ENCODE measurements at regions not wholly inside any gene's neighbourhood (a gene's known extent, or its start where the extent isn't known, plus 50 kb on each side); places are given as distances from the start of the nearest gene placed in this dataset.

GRCh38 chr3:25284249-25284648 lies 143.8 kb upstream of the RARB start:
- no peak overlapping the region for H3K27ac Mint-ChIP-seq
- H4K20me1 ChIP-seq (replicated peaks; ENCODE audit: insufficient read depth) = no peaks in the 10 kb centered on the region
- H3K4me2 ChIP-seq = no peak overlapping the region
- H3K4me1 ChIP-seq (ENCODE audit: insufficient read depth) = peaks cover 12% of the 10 kb centered on the region
- no peak overlapping the region for H3K27ac ChIP-seq (ENCODE audit: low read depth)
- H3K79me2 ChIP-seq (replicated peaks; ENCODE audit: insufficient read depth) = no peaks in the 10 kb centered on the region
- H3K36me3 Mint-ChIP-seq (ENCODE audit: low read depth) = no peaks in the 10 kb centered on the region
- H3K4me3 ChIP-seq = no peak overlapping the region
- H3K4me3 Mint-ChIP-seq = no peak overlapping the region
- H3K27me3 ChIP-seq (ENCODE audit: insufficient read depth) = no peaks in the 10 kb centered on the region
- no peaks in the 10 kb centered on the region for H3K36me3 ChIP-seq (ENCODE audit: insufficient read depth)
- H2AFZ ChIP-seq = no peak overlapping the region
- no peak for TF ChIP-seq REST (IDR thresholded peaks at IDR 0.05; ENCODE audit: unreplicated experiment)
- TF ChIP-seq EZH2 (IDR thresholded peaks at IDR 0.05; ENCODE audit: low read depth, unreplicated experiment) = no peak
- no peak for TF ChIP-seq STAT1 (IDR thresholded peaks at IDR 0.05; ENCODE audit: unreplicated experiment)
- TF ChIP-seq JUNB (IDR thresholded peaks at IDR 0.05; ENCODE audit: unreplicated experiment) = no peak
- no peak for TF ChIP-seq CREB1 (CRISPR knock-in tag; IDR thresholded peaks at IDR 0.05; ENCODE audit: low read depth)
- no peak for TF ChIP-seq EZH2phosphoT487 (IDR thresholded peaks at IDR 0.05; ENCODE audit: unreplicated experiment)
- no peak for TF ChIP-seq ZNF114 (CRISPR knock-in tag; IDR thresholded peaks at IDR 0.05)
- TF ChIP-seq CTCF (conservative IDR thresholded peaks at IDR 0.05; ENCODE audit: low read depth in 2 of 2) = no peak
- TF ChIP-seq ETS1 (IDR thresholded peaks at IDR 0.05) = no peak
- no peak for TF ChIP-seq ZNF462 (CRISPR knock-in tag; IDR thresholded peaks at IDR 0.05)
- H3K4me1 Mint-ChIP-seq = peaks cover 14% of the 10 kb centered on the region
- H3F3A ChIP-seq (replicated peaks; ENCODE audit: low read depth) = no peaks in the 10 kb centered on the region
- peaks cover 29% of the 10 kb centered on the region for H3K9me2 ChIP-seq (ENCODE audit: insufficient read depth)
- peaks cover 3% of the 10 kb centered on the region for H3K27me3 Mint-ChIP-seq (ENCODE audit: insufficient read depth, low read depth, poor library complexity)
- no peak for DNase-seq (ENCODE audit: low spot score)
- ATAC-seq = no peak
- no peaks in the 10 kb centered on the region for H3K9me3 Mint-ChIP-seq
